ENCODE measurements at regions not wholly inside any gene's neighbourhood (a gene's known extent, or its start where the extent isn't known, plus 50 kb on each side); places are given as distances from the start of the nearest gene placed in this dataset.

DNA sequence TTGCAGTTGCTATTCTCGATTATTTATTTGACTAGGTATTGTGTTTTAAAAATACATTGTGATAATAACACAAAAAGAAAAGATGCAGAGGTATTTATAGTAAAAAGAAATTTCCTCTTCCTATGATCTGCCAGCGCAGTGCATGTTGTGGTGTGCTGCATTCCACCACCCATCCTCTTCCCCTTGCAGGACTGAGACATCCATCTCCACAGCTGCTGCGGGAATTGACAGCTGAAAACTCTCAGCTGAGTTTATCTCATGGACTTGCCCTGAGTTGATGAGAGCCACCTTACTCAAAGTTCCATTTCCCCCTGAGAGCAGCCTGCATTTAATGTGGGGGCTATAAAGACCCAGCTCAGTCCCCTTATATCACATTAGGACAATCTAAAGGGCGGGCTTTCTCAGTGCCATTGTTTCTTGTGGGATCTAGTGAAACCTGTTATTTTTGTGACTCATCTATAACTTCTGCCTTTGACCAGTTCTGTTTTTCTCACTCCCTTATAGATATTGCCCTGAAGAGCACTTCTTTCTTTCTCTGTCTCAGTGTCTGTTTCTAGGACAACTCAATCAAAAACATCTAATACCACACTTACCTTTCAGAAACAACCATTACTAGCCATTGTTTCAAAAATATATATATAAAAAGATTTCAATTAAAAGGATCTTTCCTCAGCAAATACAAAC is 698.5 kb downstream of the NR4A2 start:
- Histone ChIP-seq H3K9me2 (ENCODE audit: insufficient read depth) (no peaks in the 10 kb centered on the region), H3K27ac (ENCODE audit: low read depth) (no peak overlapping the region), H3K4me3 (no peak overlapping the region), H3K36me3 (ENCODE audit: insufficient read depth) (no peaks in the 10 kb centered on the region), H3K4me1 (ENCODE audit: insufficient read depth) (no peaks in the 10 kb centered on the region), H3F3A (replicated peaks; ENCODE audit: low read depth) (no peaks in the 10 kb centered on the region), H3K4me2 (no peak overlapping the region), H3K79me2 (replicated peaks; ENCODE audit: insufficient read depth) (no peaks in the 10 kb centered on the region), H3K27me3 (ENCODE audit: insufficient read depth) (no peaks in the 10 kb centered on the region), H2AFZ (no peak overlapping the region), H4K20me1 (replicated peaks; ENCODE audit: insufficient read depth) (no peaks in the 10 kb centered on the region)
- no peak overlapping the region for H3K27ac Mint-ChIP-seq
- H3K4me3 Mint-ChIP-seq, result no peak overlapping the region
- H3K36me3 Mint-ChIP-seq (ENCODE audit: low read depth), result no peaks in the 10 kb centered on the region
- no peaks in the 10 kb centered on the region for H3K27me3 Mint-ChIP-seq (ENCODE audit: insufficient read depth, low read depth, poor library complexity)
- no peak for ATAC-seq
- TF ChIP-seq NANOG (IDR thresholded peaks at IDR 0.05; ENCODE audit: borderline replicate concordance) (no peak), CTCF (conservative IDR thresholded peaks at IDR 0.05; ENCODE audit: low read depth in 2 of 2) (no peak), ZNF462 (CRISPR knock-in tag; IDR thresholded peaks at IDR 0.05) (no peak), POLR2AphosphoS5 (IDR thresholded peaks at IDR 0.05; ENCODE audit: low read depth) (no peak)
- DNase-seq (ENCODE audit: low spot score), result no peak
- no peaks in the 10 kb centered on the region for H3K4me1 Mint-ChIP-seq
- no peaks in the 10 kb centered on the region for H3K9me3 Mint-ChIP-seq

Data from GM23338 (cell line).